Esophagus squamous epithelium (tissue), 4 donors: ENCODE measurements at regions not wholly inside any gene's neighbourhood (a gene's known extent, or its start where the extent isn't known, plus 50 kb on each side); places are given as distances from the start of the nearest gene placed in this dataset.

Experiments used
- POLR2A ChIP-seq, 4 donors: fragments of 450-650 bp; IDR thresholded peaks; one replicate each; pipeline ENCODE4 v1.6.1; 2017; ENCODE audit warnings: antibody characterized with exemption in 4 of 4, mild to moderate bottlenecking in 4 of 4, moderate library complexity in 3 of 4
- TF ChIP-seq, protein P1 (sequence below), 6 experiments: fragments of 450-650 bp in 4 of 6; fragments of 200-600 bp in 2 of 6; sonication (generic) in 2 of 6; IDR thresholded peaks; one replicate each; pipeline ENCODE4 v1.5.1; 2016 to 2019; ENCODE audit warnings: antibody characterized with exemption in 6 of 6, mild to moderate bottlenecking in 4 of 6, moderate library complexity in 4 of 6

DNA sequence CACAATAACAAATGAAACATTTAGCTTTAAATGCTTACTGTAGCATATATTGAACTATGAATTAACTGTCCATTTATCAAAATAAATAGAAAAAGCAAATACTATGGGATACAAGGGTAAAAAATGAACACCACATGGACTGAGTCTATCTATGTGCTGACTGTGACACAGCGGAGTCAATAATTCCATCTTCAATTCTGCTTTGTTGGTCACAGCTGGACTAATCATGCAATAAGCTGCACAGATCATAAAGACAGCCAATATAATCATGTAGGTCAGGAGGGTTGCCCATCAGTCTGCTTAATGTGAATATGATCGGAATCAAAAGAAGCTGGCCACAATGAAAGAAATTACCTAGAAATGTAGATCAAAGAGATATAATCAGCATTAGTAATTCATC lies 95.7 kb upstream of the FAM47A start:
- TF ChIP-seq, protein P1, sequence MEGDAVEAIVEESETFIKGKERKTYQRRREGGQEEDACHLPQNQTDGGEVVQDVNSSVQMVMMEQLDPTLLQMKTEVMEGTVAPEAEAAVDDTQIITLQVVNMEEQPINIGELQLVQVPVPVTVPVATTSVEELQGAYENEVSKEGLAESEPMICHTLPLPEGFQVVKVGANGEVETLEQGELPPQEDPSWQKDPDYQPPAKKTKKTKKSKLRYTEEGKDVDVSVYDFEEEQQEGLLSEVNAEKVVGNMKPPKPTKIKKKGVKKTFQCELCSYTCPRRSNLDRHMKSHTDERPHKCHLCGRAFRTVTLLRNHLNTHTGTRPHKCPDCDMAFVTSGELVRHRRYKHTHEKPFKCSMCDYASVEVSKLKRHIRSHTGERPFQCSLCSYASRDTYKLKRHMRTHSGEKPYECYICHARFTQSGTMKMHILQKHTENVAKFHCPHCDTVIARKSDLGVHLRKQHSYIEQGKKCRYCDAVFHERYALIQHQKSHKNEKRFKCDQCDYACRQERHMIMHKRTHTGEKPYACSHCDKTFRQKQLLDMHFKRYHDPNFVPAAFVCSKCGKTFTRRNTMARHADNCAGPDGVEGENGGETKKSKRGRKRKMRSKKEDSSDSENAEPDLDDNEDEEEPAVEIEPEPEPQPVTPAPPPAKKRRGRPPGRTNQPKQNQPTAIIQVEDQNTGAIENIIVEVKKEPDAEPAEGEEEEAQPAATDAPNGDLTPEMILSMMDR (IDR thresholded peaks at IDR 0.05) = no peak
- TF ChIP-seq POLR2A (IDR thresholded peaks at IDR 0.05) = no peak
